ENCODE measurements at regions not wholly inside any gene's neighbourhood (a gene's known extent, or its start where the extent isn't known, plus 50 kb on each side); places are given as distances from the start of the nearest gene placed in this dataset.
A peak's percentile ranks its signal among the peaks of the same experiment; 100 is the strongest.
"Not testable (repeated sequence)": the region's sequence is repeated elsewhere in the genome, so short reads cannot be mapped to it uniquely, and the experiment has no call there.

DNA sequence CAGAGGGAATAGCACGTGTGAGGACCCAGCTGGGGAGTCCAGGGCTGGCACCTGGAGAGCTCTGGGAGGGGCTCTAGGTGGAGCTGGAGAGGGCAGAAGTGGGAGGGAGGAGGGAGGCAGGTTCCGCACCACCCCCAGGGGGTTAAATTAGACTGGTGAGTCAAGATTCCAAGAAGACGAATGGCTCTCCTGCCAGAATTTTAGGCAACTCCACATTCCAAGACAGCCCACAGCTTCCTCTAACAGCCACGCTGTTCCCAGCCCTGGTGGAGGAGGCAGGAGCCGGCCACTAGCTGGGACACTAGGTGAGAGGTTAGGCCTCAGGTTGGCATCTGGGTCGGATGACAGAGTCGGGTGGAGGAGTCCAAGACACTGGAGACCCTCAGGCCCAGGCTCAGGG lies 60.2 kb downstream of the TFAP2C start:
- DNase-seq = no peak

DNA sequence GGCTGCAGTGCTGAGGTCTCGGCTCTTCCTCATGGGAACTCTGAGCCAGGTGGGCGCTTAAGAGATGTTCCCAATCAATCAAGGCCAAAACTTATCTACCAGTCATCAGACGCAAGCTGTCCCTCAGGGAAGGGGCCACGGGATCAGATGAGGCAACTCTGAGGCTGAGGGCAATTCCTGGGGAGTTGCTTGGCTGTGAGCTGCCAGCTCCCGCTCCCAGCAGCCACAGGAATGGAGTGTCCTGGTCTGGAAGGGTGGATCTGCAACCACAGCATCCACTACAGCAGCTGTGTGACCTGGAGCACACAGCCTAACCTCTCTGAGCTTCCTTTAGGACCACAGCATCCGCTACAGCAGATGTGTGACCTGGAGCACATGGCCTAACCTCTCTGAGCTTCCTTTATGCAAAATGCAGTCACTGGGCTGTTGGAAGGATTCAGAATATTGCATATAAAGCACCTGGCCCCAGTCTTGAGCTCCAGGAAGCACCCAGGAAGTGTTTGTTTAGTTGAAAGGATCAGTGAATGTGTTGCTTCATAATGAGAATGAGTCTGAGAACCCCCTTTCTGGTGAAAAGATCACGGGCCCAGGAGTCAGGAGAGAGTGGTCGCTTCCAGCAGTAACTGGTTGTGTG lies 60.9 kb downstream of the TFAP2C start:
- DNase-seq = no peak

DNA sequence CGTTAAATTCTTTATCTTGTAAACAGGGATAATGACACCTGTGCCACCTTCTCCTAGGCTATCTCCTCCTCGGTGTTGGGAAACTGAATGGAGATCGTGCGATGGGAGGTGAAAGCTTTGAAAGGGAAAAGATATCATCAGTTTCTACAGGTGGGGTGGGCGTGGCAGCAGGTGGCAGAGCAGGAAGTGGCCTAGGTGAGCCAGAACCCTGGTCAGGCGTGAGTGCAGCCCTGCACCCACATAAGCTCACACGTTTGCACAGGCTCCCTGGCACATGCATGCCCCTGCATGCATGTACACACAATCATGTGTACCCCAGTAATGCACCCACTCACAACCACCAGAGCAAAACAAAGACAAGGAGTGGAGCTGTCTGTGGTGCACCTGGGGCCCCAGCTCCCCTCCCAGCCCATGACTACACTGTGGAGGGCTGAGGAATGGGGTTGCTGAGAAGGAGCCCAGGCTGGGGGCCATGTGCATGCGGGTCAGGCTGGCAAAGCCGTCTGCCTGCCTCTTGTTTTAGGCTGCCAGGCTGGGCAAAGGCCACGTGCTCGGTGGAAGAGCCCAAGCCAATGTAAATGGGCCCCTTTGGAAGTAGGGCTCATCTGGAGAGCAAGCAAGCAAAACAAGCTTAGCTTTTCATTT lies 61.5 kb downstream of the TFAP2C start:
- DNase-seq = no peak

DNA sequence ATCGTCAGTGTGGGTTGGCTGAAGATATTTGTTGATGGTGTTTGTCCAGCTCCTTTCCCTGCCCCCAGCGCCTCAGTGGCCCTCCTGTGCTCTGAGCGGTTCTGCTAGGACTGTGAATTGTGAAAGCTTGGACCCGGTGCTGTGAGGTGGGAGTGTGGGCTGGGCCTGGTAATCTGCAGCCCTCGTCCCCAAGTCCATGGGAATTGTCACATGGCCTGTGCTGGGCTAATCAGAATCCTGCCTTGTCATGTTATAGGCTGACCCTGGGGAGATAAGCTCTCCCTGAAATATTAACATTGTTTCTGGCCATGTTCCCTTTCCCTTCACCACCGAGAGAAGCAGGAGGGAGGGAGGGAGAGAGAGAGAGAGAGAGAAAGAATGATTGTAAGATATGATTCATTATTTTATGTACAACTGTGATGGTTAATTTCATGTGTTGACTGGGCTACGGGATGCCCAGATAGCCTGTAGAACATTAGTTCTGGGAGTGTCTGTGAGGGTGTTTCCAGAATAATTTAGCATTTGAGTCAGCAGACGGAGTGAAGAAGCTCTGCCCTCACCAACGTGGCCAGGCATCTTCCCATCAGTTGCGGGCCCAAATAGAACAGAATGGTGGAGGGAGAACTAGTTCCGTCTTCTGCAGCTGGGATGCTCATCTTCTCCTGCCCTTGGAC lies 62.4 kb downstream of the TFAP2C start:
- no peak for DNase-seq

DNA sequence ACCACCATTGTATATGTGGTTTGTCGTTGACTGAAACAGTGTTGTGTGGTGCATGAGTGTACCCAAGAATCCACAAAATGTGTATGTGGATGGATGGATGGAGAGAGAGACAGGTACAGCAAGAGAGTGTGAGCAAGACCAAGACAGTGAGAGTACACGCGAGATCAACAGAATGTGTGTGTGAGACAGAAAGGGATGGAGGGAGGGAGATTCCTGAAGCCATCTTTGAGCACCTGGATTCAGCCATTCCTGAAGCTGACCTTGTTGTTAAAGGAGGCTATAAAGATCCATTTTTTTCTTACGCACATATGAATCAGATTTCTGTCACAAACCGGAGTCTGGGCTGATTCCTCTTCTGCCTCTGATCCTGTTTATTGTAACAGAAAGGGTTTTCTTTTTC lies 64.1 kb downstream of the TFAP2C start:
- no peak for DNase-seq

DNA sequence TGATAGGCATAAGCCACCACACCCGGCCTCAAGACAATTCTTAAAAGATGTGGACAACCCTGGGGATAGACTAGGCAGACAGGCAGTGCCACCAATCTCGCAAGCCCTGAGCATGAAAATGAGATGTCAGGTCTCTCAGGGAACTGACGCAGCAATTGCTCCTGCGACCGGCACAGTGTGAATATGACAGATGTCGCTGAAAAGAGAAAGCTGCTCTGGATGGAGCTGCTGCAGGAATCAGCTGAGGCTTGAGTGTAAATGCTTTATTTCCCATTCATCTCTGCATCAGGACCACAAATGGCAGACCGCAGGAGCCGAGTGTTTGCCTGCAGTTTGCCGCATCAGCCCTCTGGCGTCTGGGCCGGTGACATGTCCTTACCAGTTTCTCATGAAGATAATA lies 68.4 kb downstream of the TFAP2C start:
- DNase-seq = no peak

DNA sequence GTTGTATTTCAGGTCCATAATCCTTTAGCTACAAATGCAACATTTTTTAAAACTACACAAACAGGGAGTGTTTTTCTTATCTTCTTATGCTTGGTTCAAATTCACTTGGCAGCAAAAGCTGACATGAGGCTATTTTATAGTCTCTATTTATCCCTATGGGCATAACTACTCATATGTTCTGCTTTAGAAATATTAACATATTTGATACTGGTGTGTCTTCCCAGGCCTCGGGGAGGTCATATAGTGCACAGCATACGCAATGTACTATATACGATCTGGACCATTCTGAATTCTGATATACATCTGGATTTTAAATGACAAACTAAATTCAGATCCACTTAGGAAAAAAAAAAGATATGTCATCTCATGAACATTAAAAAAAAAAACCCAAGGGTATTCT lies 69.2 kb downstream of the TFAP2C start:
- DNase-seq = no peak

DNA sequence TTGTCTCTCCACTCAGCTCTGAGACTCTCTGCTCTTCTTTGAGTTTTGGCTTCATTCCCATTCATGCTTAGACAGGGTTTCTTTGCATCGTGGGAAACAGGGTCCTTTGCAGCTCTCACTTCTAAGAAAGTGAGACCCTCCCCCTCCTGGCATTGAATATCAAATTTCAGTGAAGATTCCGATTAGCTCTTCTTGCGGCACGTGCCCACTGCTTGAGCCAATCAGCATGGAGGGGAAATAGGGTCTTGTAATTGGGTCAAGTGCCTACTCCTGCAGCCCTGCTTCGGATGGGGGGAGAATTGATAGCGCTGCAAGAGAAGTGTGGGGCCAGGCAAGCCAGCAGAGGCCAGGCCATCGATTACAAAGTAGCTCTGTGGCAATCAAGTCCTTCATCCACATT lies 69.6 kb downstream of the TFAP2C start:
- no peak for DNase-seq

DNA sequence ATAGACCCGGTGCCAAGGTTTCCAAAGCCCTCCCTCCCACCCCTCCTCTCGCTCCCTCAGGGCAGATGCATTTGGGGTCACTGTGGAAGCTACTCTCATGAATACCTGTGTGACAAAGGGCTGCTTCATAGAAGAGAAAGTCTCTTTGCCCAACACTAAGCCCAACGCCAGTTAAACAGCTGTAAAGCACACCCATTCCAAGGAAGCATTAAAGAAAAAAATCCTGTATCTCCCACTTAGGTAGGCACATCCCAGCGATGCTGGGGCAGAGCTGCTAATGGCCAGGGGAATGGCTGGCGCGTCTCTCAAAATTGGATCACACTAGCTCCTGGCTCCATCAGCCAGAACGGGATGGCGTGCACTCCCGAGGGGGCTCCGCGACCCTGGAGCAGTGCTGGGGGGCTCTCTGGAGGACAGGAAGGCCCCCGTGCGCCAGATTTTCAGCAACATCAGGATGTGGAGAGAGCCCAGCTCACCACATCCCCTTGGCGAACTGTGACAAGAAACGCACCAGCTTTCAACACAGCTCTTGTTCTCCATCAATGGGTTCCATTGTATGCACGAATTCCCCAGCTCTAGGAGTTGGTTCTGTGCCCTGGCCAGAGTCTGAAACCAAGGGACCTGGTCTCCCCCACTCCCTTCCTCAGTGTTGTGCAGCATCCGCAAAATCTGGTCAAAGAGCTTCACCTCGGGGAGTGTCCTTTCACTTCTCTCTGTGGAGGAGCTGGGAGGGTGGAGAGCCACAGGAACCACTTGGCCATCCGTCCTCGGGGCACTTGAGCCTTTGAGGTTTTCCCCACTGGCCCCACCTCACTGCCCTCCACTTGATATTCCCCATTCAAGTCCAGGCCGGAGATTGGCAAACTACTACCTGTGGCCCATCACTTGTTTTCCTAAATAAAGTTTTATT lies 74.1 kb downstream of the TFAP2C start:
- no peak for DNase-seq

DNA sequence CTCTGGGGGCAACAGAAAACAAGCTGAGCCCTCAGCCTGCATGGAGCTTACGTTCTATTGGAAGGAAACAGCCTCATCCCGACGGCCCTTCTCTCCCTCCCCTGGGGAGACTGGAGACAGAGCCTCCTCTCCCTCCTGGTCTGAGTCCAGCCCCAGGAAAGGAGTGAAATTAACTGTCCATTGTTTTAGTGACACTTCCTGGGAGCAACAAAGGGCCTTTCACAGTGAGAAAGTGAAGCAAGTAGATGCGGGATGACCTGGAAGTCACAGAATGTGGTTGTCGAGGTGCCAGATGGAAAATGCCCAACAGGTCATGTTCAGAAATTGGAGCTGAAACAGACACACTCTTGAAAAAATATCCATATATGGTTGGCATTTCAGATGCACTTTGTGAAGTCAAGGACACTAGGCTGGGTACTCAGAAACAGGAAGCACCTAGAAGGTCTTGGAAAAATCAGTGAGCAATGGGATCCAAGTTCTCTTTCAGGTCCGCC lies 77.8 kb downstream of the TFAP2C start:
- DNase-seq = no peak

DNA sequence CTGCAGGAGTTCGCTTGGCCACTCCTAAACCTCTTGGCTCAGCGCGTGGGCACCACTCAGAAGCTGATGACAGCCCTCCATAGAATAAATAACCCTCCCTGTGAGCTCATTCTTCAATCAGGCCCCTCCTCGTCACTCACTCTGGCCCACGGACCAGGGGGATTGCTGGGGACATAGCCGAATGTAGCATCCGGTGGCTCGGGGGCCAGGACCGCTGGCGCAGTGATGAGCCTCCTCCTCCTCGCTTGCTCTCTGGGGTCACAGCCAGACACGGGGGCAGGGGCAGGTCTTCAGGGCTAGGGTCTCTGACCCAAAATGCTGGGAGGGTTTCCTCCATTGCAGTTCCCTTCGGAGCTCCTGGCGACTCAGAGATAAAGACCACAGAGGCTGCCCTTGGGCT lies 79.9 kb downstream of the TFAP2C start:
- no peak for DNase-seq

DNA sequence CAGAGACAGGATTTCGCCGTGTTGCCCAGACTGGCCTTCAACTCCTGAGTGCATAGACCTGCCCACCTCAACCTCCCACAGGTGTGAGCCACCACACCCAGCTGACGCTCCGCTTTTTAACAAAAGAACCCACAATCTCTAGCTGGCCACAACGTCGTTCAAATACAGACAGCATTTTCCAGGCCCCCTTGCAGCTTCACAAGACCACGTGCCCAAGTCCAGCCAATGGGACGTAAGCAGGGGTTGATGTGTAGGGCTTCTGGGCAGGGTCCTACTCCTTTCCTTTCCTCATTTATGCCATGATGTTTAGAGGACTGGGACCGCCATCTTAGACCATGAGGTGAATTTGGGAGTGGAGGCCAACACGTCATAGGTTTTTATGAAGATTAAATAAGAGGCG lies 81.0 kb downstream of the TFAP2C start:
- no peak for DNase-seq

DNA sequence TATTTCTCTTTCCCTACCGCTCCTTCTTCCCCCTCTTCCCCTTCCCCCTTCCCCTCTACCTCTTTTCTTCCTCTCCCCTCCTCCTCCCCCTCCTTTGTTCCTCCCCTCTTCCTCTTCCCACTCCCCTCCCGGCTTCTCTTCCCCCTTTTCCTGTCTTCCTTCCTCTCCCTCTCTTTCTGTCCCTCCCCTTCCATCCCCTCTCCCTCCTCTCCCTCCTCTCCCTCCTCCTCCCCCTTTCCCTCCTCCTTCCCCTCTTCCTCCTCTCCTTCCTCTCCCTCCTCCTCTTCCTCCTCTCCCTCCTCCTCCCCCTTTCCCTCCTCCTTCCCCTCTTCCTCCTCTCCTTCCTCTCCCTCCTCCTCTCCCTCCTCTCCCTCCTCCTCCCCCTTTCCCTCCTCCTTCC lies 81.5 kb downstream of the TFAP2C start:
- not testable (repeated sequence) for DNase-seq

DNA sequence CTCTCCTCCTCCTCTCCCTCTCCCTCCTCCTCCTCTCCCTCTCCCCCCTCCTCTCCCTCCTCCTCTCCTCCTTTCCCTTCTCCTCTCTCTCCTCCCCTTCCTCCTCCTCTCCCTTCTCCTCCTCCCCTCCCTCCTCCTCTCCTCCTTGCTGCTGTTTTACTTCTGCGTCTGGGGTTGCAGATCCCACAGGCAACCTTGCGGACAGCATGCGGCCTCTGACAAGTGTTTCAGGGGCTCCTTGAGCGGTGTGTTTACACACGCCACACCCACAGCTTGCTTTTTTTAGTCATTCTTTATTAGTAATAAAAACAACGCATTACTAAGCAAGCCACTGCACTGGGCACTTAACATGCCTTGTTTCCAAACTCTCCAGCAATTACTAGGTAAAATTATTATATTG lies 81.9 kb downstream of the TFAP2C start:
- no peak for DNase-seq

DNA sequence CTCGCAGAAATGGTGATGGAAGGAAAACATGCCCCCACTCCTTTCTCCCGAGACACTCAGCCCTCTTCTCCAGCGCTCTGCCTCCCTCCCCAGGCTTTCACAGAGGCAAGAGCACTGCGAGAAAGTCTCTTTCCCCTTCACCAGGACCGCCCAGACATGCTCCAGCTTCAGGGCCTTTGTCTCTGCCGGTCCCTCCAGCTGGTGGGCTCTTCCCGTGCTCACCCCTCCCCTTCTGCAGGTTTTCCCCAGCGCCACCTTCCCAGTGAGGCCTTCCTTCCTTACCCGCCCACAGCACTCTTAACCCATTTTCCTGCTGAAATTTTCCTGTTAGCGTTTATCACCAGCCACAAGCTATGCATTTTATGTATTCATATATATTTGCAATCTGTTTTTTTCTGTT lies 86.2 kb downstream of the TFAP2C start:
- DNase-seq = no peak

DNA sequence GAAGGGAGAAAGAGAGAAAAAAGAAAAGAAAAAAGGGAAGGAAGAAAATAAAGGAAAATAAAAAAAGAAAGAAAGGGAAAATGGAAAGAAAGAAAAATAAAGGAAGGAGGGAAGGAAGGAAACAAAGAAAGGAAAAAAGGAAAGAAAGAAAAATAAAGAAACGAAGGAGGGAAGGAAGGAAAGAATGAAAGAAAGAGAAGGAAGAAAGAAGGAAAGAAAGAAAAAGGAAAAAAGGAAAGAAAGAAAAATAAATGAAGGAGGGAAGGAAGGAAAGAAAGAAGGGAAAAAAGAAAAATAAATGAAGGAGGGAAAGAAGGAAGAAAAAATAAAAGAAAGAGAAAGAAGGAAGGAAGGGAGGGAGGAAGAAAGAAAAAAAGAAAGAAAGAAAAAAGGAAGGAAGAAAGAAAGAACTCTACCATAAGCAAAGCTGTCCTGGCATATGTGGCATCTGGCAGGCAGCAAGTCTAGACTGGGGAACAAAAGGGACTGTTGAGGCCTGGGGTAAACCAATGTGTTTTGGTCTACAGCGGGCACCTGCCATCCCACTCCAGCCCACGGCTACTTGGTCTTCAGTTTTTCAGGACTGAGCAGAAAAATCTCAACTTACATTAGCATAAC lies 86.9 kb downstream of the TFAP2C start:
- DNase-seq = no peak

DNA sequence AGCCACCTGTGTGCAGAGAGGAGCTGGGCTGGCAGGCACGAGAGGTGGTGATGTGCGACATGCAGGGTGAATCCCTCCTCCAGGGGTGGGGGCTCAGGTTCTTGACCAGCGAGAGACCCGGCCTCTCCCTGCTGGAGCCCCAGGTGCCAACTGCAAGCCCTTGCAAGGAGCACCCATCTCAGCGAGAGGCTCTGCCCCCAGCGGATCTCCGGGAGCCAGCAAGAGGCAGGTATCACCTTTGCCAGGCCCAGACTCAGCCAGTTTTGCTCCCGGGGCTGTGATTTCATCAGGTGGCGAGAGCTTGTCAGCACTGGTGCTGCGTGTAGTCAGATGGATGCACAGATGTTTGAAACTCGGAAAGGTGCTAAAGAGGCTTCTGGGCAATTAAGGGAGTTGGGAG lies 87.7 kb downstream of the TFAP2C start:
- no peak for DNase-seq

DNA sequence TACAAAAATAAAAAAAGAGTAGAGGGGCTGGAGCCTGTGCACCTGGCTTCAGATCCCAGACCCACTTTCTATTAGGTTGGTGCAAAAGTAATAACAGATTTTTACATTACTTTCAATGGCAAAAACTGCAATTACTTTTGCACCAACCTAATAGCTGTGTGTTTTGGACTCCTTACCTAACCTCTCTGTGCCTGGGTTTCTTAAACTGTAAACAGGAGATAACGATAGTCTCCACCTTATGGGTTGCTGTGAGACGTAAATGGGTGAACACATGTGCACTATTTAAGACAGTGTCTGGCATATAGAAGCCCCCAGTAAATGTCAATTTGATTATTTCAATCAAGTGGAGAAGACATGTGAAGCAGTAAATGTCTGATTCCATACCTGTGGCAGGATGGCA lies 89.7 kb downstream of the TFAP2C start:
- no peak for DNase-seq

DNA sequence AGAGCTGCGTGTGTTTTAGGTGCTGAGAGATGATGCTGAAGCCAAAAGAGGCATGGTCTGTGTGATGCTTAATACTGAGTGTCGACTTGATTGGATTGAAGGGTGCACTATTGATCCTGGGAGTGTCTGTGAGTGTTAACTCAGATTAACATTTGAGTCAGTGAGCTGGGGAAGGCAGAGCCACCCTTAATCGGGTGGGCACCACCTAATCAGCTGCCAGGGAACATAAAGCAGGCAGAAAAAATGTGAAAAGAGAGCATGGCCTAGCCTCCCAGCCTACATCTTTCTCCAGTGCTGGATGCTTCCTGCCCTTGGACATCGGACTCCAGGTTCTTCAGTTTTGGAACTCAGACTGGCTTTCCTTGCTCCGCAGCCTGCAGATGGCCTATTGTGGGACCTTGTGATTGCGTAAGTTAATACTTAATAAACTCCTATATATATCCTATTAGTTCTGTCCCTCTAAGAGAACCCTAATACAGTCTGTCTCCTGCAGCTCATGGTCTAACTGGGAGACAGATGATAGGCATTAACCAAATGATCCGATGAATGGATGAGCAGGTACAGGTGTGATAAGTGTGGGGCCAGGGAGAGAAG lies 91.6 kb downstream of the TFAP2C start:
- no peak for DNase-seq

DNA sequence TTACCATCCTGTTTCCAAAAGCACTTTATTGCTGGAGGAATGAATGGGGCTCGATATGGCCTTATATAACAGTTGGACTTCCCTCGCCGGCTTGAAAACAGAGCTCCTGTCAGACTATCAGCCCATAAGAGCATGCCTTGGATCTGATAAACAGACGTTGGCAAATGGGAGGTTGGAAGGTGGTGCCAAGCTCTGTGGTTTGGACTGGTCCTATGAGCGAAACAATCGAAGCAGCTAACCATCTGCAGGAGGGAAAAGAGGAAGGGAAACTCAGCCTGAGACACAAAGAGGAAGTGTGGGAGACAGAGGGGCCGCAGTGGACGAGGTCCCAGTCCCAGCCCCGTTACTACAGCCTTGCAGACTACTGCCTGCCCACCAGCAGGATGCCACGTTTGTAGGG lies 92.9 kb downstream of the TFAP2C start:
- peak; percentile 11 for DNase-seq

DNA sequence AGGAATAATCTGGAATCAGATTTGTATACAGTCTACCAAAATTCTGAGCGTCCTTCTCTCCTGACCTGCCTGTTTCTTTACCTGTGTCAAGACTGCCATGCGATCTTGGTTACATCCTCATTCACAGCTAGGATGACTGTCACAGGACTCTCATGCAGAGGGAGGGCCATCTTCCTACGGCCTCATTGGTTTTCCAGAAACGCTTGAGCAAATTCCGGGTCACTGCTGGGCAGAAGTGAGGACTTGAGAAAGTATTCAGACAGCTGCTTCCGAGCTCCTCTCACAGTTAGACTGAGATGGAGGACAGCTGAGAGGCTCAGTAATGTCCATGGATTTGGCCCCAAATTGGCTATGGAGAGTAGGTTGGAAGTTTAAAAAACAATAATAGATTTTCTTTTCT lies 94.2 kb downstream of the TFAP2C start:
- DNase-seq = no peak

DNA sequence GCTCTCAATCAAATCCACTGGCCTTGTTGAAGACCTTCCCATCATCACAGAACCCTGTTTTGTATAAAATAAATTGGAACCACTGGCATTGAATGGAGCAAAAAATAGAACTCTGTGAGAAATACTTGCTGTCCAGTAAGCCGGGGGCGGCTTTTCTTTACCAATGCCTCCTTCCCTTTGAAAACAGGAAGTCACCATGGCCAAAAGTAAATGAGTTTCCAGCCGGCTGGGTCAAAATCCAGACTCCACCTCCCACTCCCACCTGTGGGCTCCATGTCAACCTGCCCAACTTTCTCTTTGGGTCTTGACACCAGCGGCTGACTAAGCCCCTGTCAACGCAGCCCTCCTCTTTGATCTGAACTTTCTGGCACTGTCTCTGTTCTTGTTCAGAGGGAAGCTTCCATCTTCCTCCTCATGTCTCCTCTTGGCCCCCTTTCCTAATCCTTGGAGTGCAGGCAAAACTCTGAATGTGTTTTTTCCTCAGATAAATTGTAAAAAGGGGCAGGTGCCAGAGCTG lies 95.2 kb downstream of the TFAP2C start:
- no peak for DNase-seq

Measured in GF-D8 (cell line).